ENCODE measurements at regions not wholly inside any gene's neighbourhood (a gene's known extent, or its start where the extent isn't known, plus 50 kb on each side); places are given as distances from the start of the nearest gene placed in this dataset.
"Not testable (repeated sequence)": the region's sequence is repeated elsewhere in the genome, so short reads cannot be mapped to it uniquely, and the experiment has no call there.

- H3K4me3 ChIP-seq (ENCODE audit: low read depth, low read length) = no peak overlapping the region
- no peaks in the 10 kb centered on the region for H3K9me3 ChIP-seq (ENCODE audit: severe bottlenecking)
- TF ChIP-seq, protein P1, sequence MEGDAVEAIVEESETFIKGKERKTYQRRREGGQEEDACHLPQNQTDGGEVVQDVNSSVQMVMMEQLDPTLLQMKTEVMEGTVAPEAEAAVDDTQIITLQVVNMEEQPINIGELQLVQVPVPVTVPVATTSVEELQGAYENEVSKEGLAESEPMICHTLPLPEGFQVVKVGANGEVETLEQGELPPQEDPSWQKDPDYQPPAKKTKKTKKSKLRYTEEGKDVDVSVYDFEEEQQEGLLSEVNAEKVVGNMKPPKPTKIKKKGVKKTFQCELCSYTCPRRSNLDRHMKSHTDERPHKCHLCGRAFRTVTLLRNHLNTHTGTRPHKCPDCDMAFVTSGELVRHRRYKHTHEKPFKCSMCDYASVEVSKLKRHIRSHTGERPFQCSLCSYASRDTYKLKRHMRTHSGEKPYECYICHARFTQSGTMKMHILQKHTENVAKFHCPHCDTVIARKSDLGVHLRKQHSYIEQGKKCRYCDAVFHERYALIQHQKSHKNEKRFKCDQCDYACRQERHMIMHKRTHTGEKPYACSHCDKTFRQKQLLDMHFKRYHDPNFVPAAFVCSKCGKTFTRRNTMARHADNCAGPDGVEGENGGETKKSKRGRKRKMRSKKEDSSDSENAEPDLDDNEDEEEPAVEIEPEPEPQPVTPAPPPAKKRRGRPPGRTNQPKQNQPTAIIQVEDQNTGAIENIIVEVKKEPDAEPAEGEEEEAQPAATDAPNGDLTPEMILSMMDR (IDR thresholded peaks at IDR 0.05; ENCODE audit: low read depth, low read length) = no peak
- no peaks in the 10 kb centered on the region for H3K27me3 ChIP-seq (ENCODE audit: insufficient read depth, low read depth, severe bottlenecking)
- no peak for DNase-seq
- no peaks in the 10 kb centered on the region for H3K36me3 ChIP-seq
- no peak overlapping the region for H3K27ac ChIP-seq
These were observed 275.0 kb downstream of the PARM1 start for GRCh38 chr4:75207902-75208301.

GRCh38 chr4:75195111-75195510 lies 262.2 kb downstream of the PARM1 start:
- Histone ChIP-seq H3K4me3 (ENCODE audit: low read depth, low read length) (no peak overlapping the region), H3K27me3 (ENCODE audit: insufficient read depth, low read depth, severe bottlenecking) (no peaks in the 10 kb centered on the region), H3K9me3 (ENCODE audit: severe bottlenecking) (no peaks in the 10 kb centered on the region), H3K27ac (no peak overlapping the region), H3K36me3 (no peaks in the 10 kb centered on the region)
- TF ChIP-seq, protein P1 (IDR thresholded peaks at IDR 0.05; ENCODE audit: low read depth, low read length) = no peak
- DNase-seq = no peak

DNA sequence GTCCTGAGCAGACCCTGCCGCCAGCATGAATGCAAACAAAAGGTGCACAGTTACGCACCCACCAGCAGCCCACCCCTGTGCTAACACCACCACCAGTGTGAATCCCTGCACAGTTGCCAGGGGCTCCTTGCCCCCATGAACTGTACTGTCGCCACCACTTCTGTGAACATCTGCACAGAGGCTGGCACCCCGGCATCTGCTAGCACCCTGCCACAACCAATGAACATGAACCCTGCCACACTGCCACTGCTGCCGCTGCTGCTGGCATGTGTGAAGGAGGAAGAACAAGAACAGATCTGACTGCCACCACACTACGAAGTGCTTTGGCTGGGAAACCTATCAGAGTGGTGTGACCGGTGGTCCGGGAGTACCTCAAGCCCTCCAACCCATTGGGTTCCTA lies 261.3 kb downstream of the PARM1 start:
- TF ChIP-seq, protein P1 (IDR thresholded peaks at IDR 0.05; ENCODE audit: low read depth, low read length) = no peak
- Histone ChIP-seq H3K36me3 (no peaks in the 10 kb centered on the region), H3K4me3 (ENCODE audit: low read depth, low read length) (no peak overlapping the region), H3K9me3 (ENCODE audit: severe bottlenecking) (no peaks in the 10 kb centered on the region), H3K27ac (no peak overlapping the region), H3K27me3 (ENCODE audit: insufficient read depth, low read depth, severe bottlenecking) (no peaks in the 10 kb centered on the region)
- DNase-seq = no peak

- not testable (repeated sequence) for DNase-seq; H3K27me3 ChIP-seq (ENCODE audit: insufficient read depth, low read depth, severe bottlenecking); H3K27ac ChIP-seq; H3K9me3 ChIP-seq (ENCODE audit: severe bottlenecking); H3K36me3 ChIP-seq; H3K4me3 ChIP-seq (ENCODE audit: low read depth, low read length)
These were observed 259.3 kb downstream of the PARM1 start for GRCh38 chr4:75192182-75192581.

GRCh38 chr4:75189711-75190335 lies 256.9 kb downstream of the PARM1 start:
- TF ChIP-seq, protein P1 (IDR thresholded peaks at IDR 0.05; ENCODE audit: low read depth, low read length) = no peak
- Histone ChIP-seq H3K9me3 (ENCODE audit: severe bottlenecking) (no peaks in the 10 kb centered on the region), H3K27me3 (ENCODE audit: insufficient read depth, low read depth, severe bottlenecking) (no peaks in the 10 kb centered on the region), H3K4me3 (ENCODE audit: low read depth, low read length) (no peak overlapping the region), H3K36me3 (no peaks in the 10 kb centered on the region), H3K27ac (no peak overlapping the region)
- DNase-seq = no peak

GRCh38 chr4:75180790-75181776 lies 248.2 kb downstream of the PARM1 start:
- no peaks in the 10 kb centered on the region for H3K36me3 ChIP-seq
- H3K27ac ChIP-seq = no peak overlapping the region
- DNase-seq = no peak
- TF ChIP-seq, protein P1 (IDR thresholded peaks at IDR 0.05; ENCODE audit: low read depth, low read length) = no peak
- H3K27me3 ChIP-seq (ENCODE audit: insufficient read depth, low read depth, severe bottlenecking) = no peaks in the 10 kb centered on the region
- no peaks in the 10 kb centered on the region for H3K9me3 ChIP-seq (ENCODE audit: severe bottlenecking)
- H3K4me3 ChIP-seq (ENCODE audit: low read depth, low read length) = no peak overlapping the region
